ENCODE measurements at regions not wholly inside any gene's neighbourhood (a gene's known extent, or its start where the extent isn't known, plus 50 kb on each side); places are given as distances from the start of the nearest gene placed in this dataset.

GRCh38 chr13:44165889-44166496 lies 207.6 kb upstream of the SERP2 start:
- TF ChIP-seq EZH2 (IDR thresholded peaks at IDR 0.05; ENCODE audit: insufficient read depth, poor library complexity, severe bottlenecking) (no peak), EZH2phosphoT487 (IDR thresholded peaks at IDR 0.05; ENCODE audit: insufficient read depth, low read depth) (no peak)

Data from GM23248 (cell line).